GM19238 (cell line): ENCODE measurements at regions not wholly inside any gene's neighbourhood (a gene's known extent, or its start where the extent isn't known, plus 50 kb on each side); places are given as distances from the start of the nearest gene placed in this dataset.
"Not testable (repeated sequence)": the region's sequence is repeated elsewhere in the genome, so short reads cannot be mapped to it uniquely, and the experiment has no call there.

Experiments
- DNase-seq: peaks from one replicate; pipeline ENCODE4 v3.0.0; 2011; ENCODE audit warnings: low spot score; ENCODE audit not compliant: insufficient read length

- no peak for DNase-seq
Observed at GRCh38 chr18:38174173-38174572, 608.6 kb upstream of the CELF4 start.

- DNase-seq = no peak
Observed at GRCh38 chr18:38170845-38171244, 605.2 kb upstream of the CELF4 start.

- DNase-seq = no peak
Observed at GRCh38 chr18:38167623-38168022, 602.0 kb upstream of the CELF4 start.

GRCh38 chr18:38153116-38153515 lies 587.5 kb upstream of the CELF4 start:
- DNase-seq = not testable (repeated sequence)

GRCh38 chr18:38116716-38117115 lies 551.1 kb upstream of the CELF4 start:
- DNase-seq = no peak

GRCh38 chr18:38115201-38115600 lies 549.6 kb upstream of the CELF4 start:
- DNase-seq = no peak

- no peak for DNase-seq
Observed at GRCh38 chr18:38087538-38087937, 521.9 kb upstream of the CELF4 start.

GRCh38 chr18:38081516-38081915 lies 515.9 kb upstream of the CELF4 start:
- DNase-seq = no peak

- no peak for DNase-seq
Observed at GRCh38 chr18:38077229-38077628, 511.6 kb upstream of the CELF4 start.

- DNase-seq = no peak
Observed at GRCh38 chr18:38076346-38077070, 510.9 kb upstream of the CELF4 start.

- DNase-seq = no peak
Observed at GRCh38 chr18:38074298-38074876, 508.8 kb upstream of the CELF4 start.

- DNase-seq = no peak
Observed at GRCh38 chr18:38067821-38068220, 502.2 kb upstream of the CELF4 start.

- no peak for DNase-seq
Observed at GRCh38 chr18:38067086-38067485, 501.5 kb upstream of the CELF4 start.

- DNase-seq = no peak
Observed at GRCh38 chr18:38052879-38053590, 487.4 kb upstream of the CELF4 start.

- DNase-seq = no peak
Observed at GRCh38 chr18:38047820-38048219, 482.2 kb upstream of the CELF4 start.

GRCh38 chr18:38046651-38047050 lies 481.1 kb upstream of the CELF4 start:
- no peak for DNase-seq

- no peak for DNase-seq
Observed at GRCh38 chr18:38045845-38046244, 480.2 kb upstream of the CELF4 start.

- no peak for DNase-seq
Observed at GRCh38 chr18:38042211-38042890, 476.8 kb upstream of the CELF4 start.

GRCh38 chr18:38038242-38038641 lies 472.6 kb upstream of the CELF4 start:
- DNase-seq = no peak

GRCh38 chr18:38035193-38035592 lies 469.6 kb upstream of the CELF4 start:
- DNase-seq = no peak

- no peak for DNase-seq
Observed at GRCh38 chr18:38033282-38033681, 467.7 kb upstream of the CELF4 start.

- DNase-seq = no peak
Observed at GRCh38 chr18:38032516-38032915, 466.9 kb upstream of the CELF4 start.
